Mammary epithelial cell (primary cell): ENCODE measurements at regions not wholly inside any gene's neighbourhood (a gene's known extent, or its start where the extent isn't known, plus 50 kb on each side); places are given as distances from the start of the nearest gene placed in this dataset.

Source experiments
- CTCF ChIP-seq, 2 donors: IDR thresholded peaks in 1 of 2; conservative IDR thresholded peaks in 1 of 2; 2 replicates each; pipeline ENCODE4 v1.5.1; 2011 to 2012; ENCODE audit warnings: inconsistent platforms in 2 of 2, low read length in 2 of 2, mild to moderate bottlenecking in 2 of 2, control low read depth in 1 of 2, low read depth in 1 of 2; ENCODE audit not compliant: insufficient read depth in 1 of 2; ENCODE audit errors: extremely low read depth in 1 of 2
- EZH2 ChIP-seq: IDR thresholded peaks from 2 replicates; pipeline ENCODE4 v1.6.1; 2012; ENCODE audit warnings: low read length, inconsistent platforms, borderline replicate concordance

DNA sequence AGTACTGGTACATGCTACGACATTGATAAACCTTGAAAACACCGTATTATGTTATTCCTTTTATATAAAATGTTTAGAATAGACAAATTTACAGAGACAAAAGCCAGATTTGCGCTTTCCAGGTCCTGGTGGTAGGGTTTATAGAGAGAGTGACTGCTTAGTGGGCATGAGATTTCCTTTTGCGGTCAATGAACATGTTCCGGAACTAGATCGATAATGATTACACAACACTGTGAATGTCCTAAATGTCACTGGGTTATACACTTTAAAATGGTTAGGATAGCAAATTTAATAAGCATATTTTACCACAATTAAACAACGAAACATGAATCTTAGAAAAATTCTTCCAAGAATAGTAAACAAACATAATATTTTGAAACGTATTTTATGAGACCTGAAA, 77.3 kb downstream of the MAGEA10 start:
- TF ChIP-seq CTCF (conservative IDR thresholded peaks at IDR 0.05 in 1 of 2, IDR thresholded peaks at IDR 0.05 in 1 of 2; ENCODE audit: extremely low read depth in 1 of 2, insufficient read depth in 1 of 2, low read depth in 1 of 2, low read length in 2 of 2) (no peak), EZH2 (no peak)
